Mucosa of descending colon (tissue), 3 donors: ENCODE measurements at regions not wholly inside any gene's neighbourhood (a gene's known extent, or its start where the extent isn't known, plus 50 kb on each side); places are given as distances from the start of the nearest gene placed in this dataset.

Experiments used
- ATAC-seq: fragments of 200-7000 bp; cut with Tn5 transposase; one replicate; pipeline ENCODE4 v1.9.1; 2020; ENCODE audit warnings: mild to moderate bottlenecking, moderate library complexity
- DNase-seq, 3 donors: peaks; one replicate each; pipeline ENCODE4 v3.0.0-alpha.2; 2020
- H3K36me3 ChIP-seq: fragments of 200-600 bp; one replicate; pipeline ENCODE4 v1.8.0; 2021; ENCODE audit warnings: low read depth, mild to moderate bottlenecking
- H3K4me1 ChIP-seq: fragments of 200-600 bp; one replicate; pipeline ENCODE4 v1.8.0; 2021; ENCODE audit warnings: low read depth, mild to moderate bottlenecking
- H3K4me3 ChIP-seq: fragments of 200-600 bp; one replicate; pipeline ENCODE4 v1.8.0; 2021; ENCODE audit warnings: mild to moderate bottlenecking
- H3K9me3 ChIP-seq: fragments of 200-600 bp; one replicate; pipeline ENCODE4 v1.8.0; 2021; ENCODE audit warnings: mild to moderate bottlenecking
- CTCF ChIP-seq: fragments of 200-600 bp; IDR thresholded peaks from one replicate; pipeline ENCODE4 v1.8.0; 2022; ENCODE audit warnings: antibody characterized with exemption, mild to moderate bottlenecking
- intact Hi-C, 2 donors: fragments of 100-400 bp; cut with DNase I in 1 of 2; cut with micrococcal nuclease in 1 of 2; formaldehyde crosslinking; loops; one replicate each; pipeline versions ENCODE4 v1.11.0 to v1.11.1; 2022; cut with DNase I, micrococcal nuclease
- donor health status: DM: no; HTN: no; CAD: no; lungs with moderate emphysema.
- donor health status: DM: no; HTN: no; CAD: no.
- donor health status: DM: no; HTN: yes; CAD: no.

GRCh38 chr10:23968301-23968700, 240.6 kb upstream of the KIAA1217 start:
- Histone ChIP-seq H3K4me3 (no peak overlapping the region), H3K36me3 (no peaks in the 10 kb centered on the region), H3K9me3 (no peaks in the 10 kb centered on the region), H3K4me1 (no peaks in the 10 kb centered on the region)
- DNase-seq (no peak), ATAC-seq (no peak)
- intact Hi-C loops = no loop called here
- TF ChIP-seq CTCF = no peak

- Histone ChIP-seq H3K4me3 (no peak overlapping the region), H3K4me1 (no peaks in the 10 kb centered on the region), H3K36me3 (no peaks in the 10 kb centered on the region), H3K9me3 (no peaks in the 10 kb centered on the region)
- no peak for TF ChIP-seq CTCF
- ATAC-seq (no peak), DNase-seq (no peak)
- intact Hi-C loops = no loop called here
These were observed 234.1 kb upstream of the KIAA1217 start for GRCh38 chr10:23974746-23975272.

GRCh38 chr10:23975431-23975830, 233.5 kb upstream of the KIAA1217 start:
- no peaks in the 10 kb centered on the region for H3K9me3 ChIP-seq
- ATAC-seq (no peak), DNase-seq (no peak)
- no peaks in the 10 kb centered on the region for H3K36me3 ChIP-seq
- no peak for TF ChIP-seq CTCF
- intact Hi-C loops = no loop called here
- H3K4me3 ChIP-seq = no peak overlapping the region
- no peaks in the 10 kb centered on the region for H3K4me1 ChIP-seq

GRCh38 chr10:23976275-23976674, 232.7 kb upstream of the KIAA1217 start:
- ATAC-seq (no peak), DNase-seq (no peak)
- Histone ChIP-seq H3K36me3 (no peaks in the 10 kb centered on the region), H3K4me3 (no peak overlapping the region), H3K9me3 (no peaks in the 10 kb centered on the region), H3K4me1 (no peaks in the 10 kb centered on the region)
- intact Hi-C loops = no loop called here
- TF ChIP-seq CTCF = no peak

- no peaks in the 10 kb centered on the region for H3K36me3 ChIP-seq
- H3K4me3 ChIP-seq = no peak overlapping the region
- intact Hi-C loops = no loop called here
These were observed 230.6 kb upstream of the KIAA1217 start for GRCh38 chr10:23978317-23978716.

More at GRCh38 chr10:23978317-23978716, 230.6 kb upstream of the KIAA1217 start:
- no peaks in the 10 kb centered on the region for H3K4me1 ChIP-seq
- no peaks in the 10 kb centered on the region for H3K9me3 ChIP-seq
- ATAC-seq = no peak
- TF ChIP-seq CTCF = no peak
- no peak for DNase-seq
